ENCODE measurements at regions not wholly inside any gene's neighbourhood (a gene's known extent, or its start where the extent isn't known, plus 50 kb on each side); places are given as distances from the start of the nearest gene placed in this dataset.
"Not testable (repeated sequence)": the region's sequence is repeated elsewhere in the genome, so short reads cannot be mapped to it uniquely, and the experiment has no call there.

GRCh38 chr10:47711428-47711827 is 52.0 kb downstream of the SYT15B start:
- FAIRE-seq, result not testable (repeated sequence)

GRCh38 chr10:47710443-47710842 is 52.9 kb downstream of the SYT15B start:
- not testable (repeated sequence) for FAIRE-seq

- FAIRE-seq, result not testable (repeated sequence)
Measured at GRCh38 chr10:47705698-47706414, 57.5 kb downstream of the SYT15B start.

GRCh38 chr10:47701285-47701684 is 62.1 kb downstream of the SYT15B start:
- not testable (repeated sequence) for FAIRE-seq

- FAIRE-seq, result peak; percentile 24
Measured at GRCh38 chr10:47699854-47700253, 63.5 kb downstream of the SYT15B start.

- not testable (repeated sequence) for FAIRE-seq
Measured at GRCh38 chr10:47696170-47696569, 67.2 kb downstream of the SYT15B start.

GRCh38 chr10:47695149-47695548 is 68.2 kb downstream of the SYT15B start:
- not testable (repeated sequence) for FAIRE-seq

- not testable (repeated sequence) for FAIRE-seq
Measured at GRCh38 chr10:47690304-47690703, 73.1 kb downstream of the SYT15B start.

GRCh38 chr10:47683826-47684475 is 79.4 kb downstream of the SYT15B start:
- FAIRE-seq, result not testable (repeated sequence)

GRCh38 chr10:47681638-47681990 is 81.8 kb downstream of the SYT15B start:
- not testable (repeated sequence) for FAIRE-seq

- not testable (repeated sequence) for FAIRE-seq
Measured at GRCh38 chr10:47680848-47681637, 82.3 kb downstream of the SYT15B start.

GRCh38 chr10:47676102-47676501 is 87.3 kb downstream of the SYT15B start:
- FAIRE-seq, result not testable (repeated sequence)

- peak; percentile 69 for FAIRE-seq
Measured at GRCh38 chr10:47675577-47675976, 87.8 kb downstream of the SYT15B start.

- not testable (repeated sequence) for FAIRE-seq
Measured at GRCh38 chr10:47673128-47673527, 90.3 kb downstream of the SYT15B start.

GRCh38 chr10:47670857-47671256 is 92.5 kb downstream of the SYT15B start:
- not testable (repeated sequence) for FAIRE-seq

- not testable (repeated sequence) for FAIRE-seq
Measured at GRCh38 chr10:47661955-47662577, 101.3 kb downstream of the SYT15B start.

GRCh38 chr10:47656732-47657131 is 106.7 kb downstream of the SYT15B start:
- not testable (repeated sequence) for FAIRE-seq

GRCh38 chr10:47654161-47654560 is 109.2 kb downstream of the SYT15B start:
- FAIRE-seq, result not testable (repeated sequence)

- FAIRE-seq, result not testable (repeated sequence)
Measured at GRCh38 chr10:47648594-47648993, 114.8 kb downstream of the SYT15B start.

GRCh38 chr10:47647523-47648101 is 115.8 kb downstream of the SYT15B start:
- peak; percentile 47 for FAIRE-seq

- peak; percentile 98 for FAIRE-seq
Measured at GRCh38 chr10:47646686-47647273, 116.6 kb downstream of the SYT15B start.

GRCh38 chr10:47626975-47627374 is 103.5 kb upstream of the AGAP9 start:
- FAIRE-seq, result not testable (repeated sequence)

All from colon (tissue), 2 donors.